Heart left ventricle (tissue), 13 donors: ENCODE measurements at regions not wholly inside any gene's neighbourhood (a gene's known extent, or its start where the extent isn't known, plus 50 kb on each side); places are given as distances from the start of the nearest gene placed in this dataset.

Source experiments
- POLR2A ChIP-seq, 2 donors: fragments of 450-650 bp; IDR thresholded peaks; one replicate each; pipeline ENCODE4 v1.6.1; 2017; ENCODE audit warnings: antibody characterized with exemption in 2 of 2, mild to moderate bottlenecking in 2 of 2, moderate library complexity in 2 of 2
- TF ChIP-seq, protein P1 (sequence below), 12 donors: fragments of 200-600 bp; sonication (generic) in 4 of 12; IDR thresholded peaks; one replicate each; pipeline versions ENCODE4 v1.5.0 to v1.8.0; 2018 to 2022; ENCODE audit warnings: antibody characterized with exemption in 12 of 12, mild to moderate bottlenecking in 5 of 12
- donor health status: ischemic (EF 13 %, LVEDD 7.1; RV severe dilation, severe dysfunction).
- donor health status: DM: no; HTN: yes; CAD: no.
- donor health status: DM: no; HTN: no; CAD: no.
- donor health status: ischemic (EF 25% LVEDD 6.9; RV normal size, moderate dysfunction).
- donor health status: ischemic (EF 25% LVEDD 5.7; RV mildly dilated, moderate dysfunction).
- donor health status: ischemic (EF 35%, LVEDD 5.7; RV mildly dilated, moderate dysfunction).
- donor health status: nonischemic (EF 11% LVEDD 7.7; RV severe dilation, severe dysfunction).
- donor health status: DM: yes; HTN: yes; CAD: no.
- donor health status: PGD.
- donor health status: ischemic (EF 29% LVEDD 5.4; RV normal size, mild dysfunction).
- donor health status: nonischemic (EF 23%, LVEDD 6.1; RV moderate dilation, normal function).

GRCh38 chr20:59094576-59094975 is 52.0 kb upstream of the PRELID3B start:
- TF ChIP-seq, protein P1, sequence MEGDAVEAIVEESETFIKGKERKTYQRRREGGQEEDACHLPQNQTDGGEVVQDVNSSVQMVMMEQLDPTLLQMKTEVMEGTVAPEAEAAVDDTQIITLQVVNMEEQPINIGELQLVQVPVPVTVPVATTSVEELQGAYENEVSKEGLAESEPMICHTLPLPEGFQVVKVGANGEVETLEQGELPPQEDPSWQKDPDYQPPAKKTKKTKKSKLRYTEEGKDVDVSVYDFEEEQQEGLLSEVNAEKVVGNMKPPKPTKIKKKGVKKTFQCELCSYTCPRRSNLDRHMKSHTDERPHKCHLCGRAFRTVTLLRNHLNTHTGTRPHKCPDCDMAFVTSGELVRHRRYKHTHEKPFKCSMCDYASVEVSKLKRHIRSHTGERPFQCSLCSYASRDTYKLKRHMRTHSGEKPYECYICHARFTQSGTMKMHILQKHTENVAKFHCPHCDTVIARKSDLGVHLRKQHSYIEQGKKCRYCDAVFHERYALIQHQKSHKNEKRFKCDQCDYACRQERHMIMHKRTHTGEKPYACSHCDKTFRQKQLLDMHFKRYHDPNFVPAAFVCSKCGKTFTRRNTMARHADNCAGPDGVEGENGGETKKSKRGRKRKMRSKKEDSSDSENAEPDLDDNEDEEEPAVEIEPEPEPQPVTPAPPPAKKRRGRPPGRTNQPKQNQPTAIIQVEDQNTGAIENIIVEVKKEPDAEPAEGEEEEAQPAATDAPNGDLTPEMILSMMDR (IDR thresholded peaks at IDR 0.05): no peak
- TF ChIP-seq POLR2A (IDR thresholded peaks at IDR 0.05): no peak
